Activated T-cell treated with anti-CD3 and anti-CD28 coated beads, Interleukin-2, amount 50 U/mL, for 4 hours (primary cell): ENCODE measurements at regions not wholly inside any gene's neighbourhood (a gene's known extent, or its start where the extent isn't known, plus 50 kb on each side); places are given as distances from the start of the nearest gene placed in this dataset.
A peak's percentile ranks its signal among the peaks of the same experiment; 100 is the strongest.

Experiments used
- ATAC-seq, 2 donors: fragments of 200-7000 bp; cut with Tn5 transposase; one replicate each; pipeline ENCODE4 v1.10.0; 2021
- DNase-seq: peaks from one replicate; pipeline ENCODE4 v3.0.0-alpha.2; 2020
- H3K27me3 Mint-ChIP-seq: one replicate; pipeline ENCODE4 v1.8.0; 2021; ENCODE audit warnings: low read depth, mixed read lengths
- H3K36me3 Mint-ChIP-seq: one replicate; pipeline ENCODE4 v1.8.0; 2022; ENCODE audit warnings: mixed read lengths; ENCODE audit not compliant: insufficient read depth
- H3K4me1 Mint-ChIP-seq: one replicate; pipeline ENCODE4 v1.8.0; 2021; ENCODE audit warnings: low read depth, mixed read lengths
- H3K4me3 Mint-ChIP-seq: one replicate; pipeline ENCODE4 v1.8.0; 2021; ENCODE audit warnings: mild to moderate bottlenecking, moderate library complexity, mixed read lengths
- H3K9me3 Mint-ChIP-seq: one replicate; pipeline ENCODE4 v1.8.0; 2021; ENCODE audit warnings: mixed read lengths

- DNase-seq = peak; percentile 61
- Mint-ChIP-seq H3K4me1 (peaks cover 69% of the 10 kb centered on the region), H3K36me3 (no peaks in the 10 kb centered on the region), H3K9me3 (no peaks in the 10 kb centered on the region), H3K4me3 (peak overlapping the region; percentile 58), H3K27me3 (no peaks in the 10 kb centered on the region)
- peak; percentile 91 to 93 for ATAC-seq
Observed at GRCh38 chr6:111973118-111973761, 80.7 kb upstream of the CCN6 start.

- Mint-ChIP-seq H3K27me3 (no peaks in the 10 kb centered on the region), H3K36me3 (no peaks in the 10 kb centered on the region), H3K4me1 (peaks cover 78% of the 10 kb centered on the region), H3K4me3 (peak overlapping the region; percentile 58), H3K9me3 (no peaks in the 10 kb centered on the region)
- no peak for ATAC-seq
- DNase-seq = no peak
Observed at GRCh38 chr6:111973927-111974639, 79.8 kb upstream of the CCN6 start.

GRCh38 chr6:111975466-111975865 is 78.4 kb upstream of the CCN6 start:
- DNase-seq (no peak), ATAC-seq (peak; percentile 27 to 40)
- Mint-ChIP-seq H3K36me3 (no peaks in the 10 kb centered on the region), H3K4me3 (no peak overlapping the region), H3K27me3 (no peaks in the 10 kb centered on the region), H3K9me3 (no peaks in the 10 kb centered on the region), H3K4me1 (peaks cover 90% of the 10 kb centered on the region)

- Mint-ChIP-seq H3K27me3 (no peaks in the 10 kb centered on the region), H3K4me1 (peaks cover 92% of the 10 kb centered on the region), H3K36me3 (no peaks in the 10 kb centered on the region), H3K9me3 (no peaks in the 10 kb centered on the region), H3K4me3 (no peak overlapping the region)
- ATAC-seq = no peak
- no peak for DNase-seq
Observed at GRCh38 chr6:111976139-111976538, 77.8 kb upstream of the CCN6 start.

GRCh38 chr6:111978532-111979149 is 75.3 kb upstream of the CCN6 start:
- H3K36me3 Mint-ChIP-seq = no peaks in the 10 kb centered on the region
- no peaks in the 10 kb centered on the region for H3K9me3 Mint-ChIP-seq
- no peak overlapping the region for H3K4me3 Mint-ChIP-seq
- H3K4me1 Mint-ChIP-seq = peaks cover 86% of the 10 kb centered on the region
- H3K27me3 Mint-ChIP-seq = no peaks in the 10 kb centered on the region
- DNase-seq (no peak), ATAC-seq (no peak)

GRCh38 chr6:111979633-111980032 is 74.3 kb upstream of the CCN6 start:
- DNase-seq (no peak), ATAC-seq (no peak)
- Mint-ChIP-seq H3K27me3 (no peaks in the 10 kb centered on the region), H3K36me3 (no peaks in the 10 kb centered on the region), H3K9me3 (no peaks in the 10 kb centered on the region), H3K4me3 (no peak overlapping the region), H3K4me1 (peaks cover 85% of the 10 kb centered on the region)

GRCh38 chr6:111980143-111980542 is 73.8 kb upstream of the CCN6 start:
- ATAC-seq (no peak), DNase-seq (no peak)
- peaks cover 84% of the 10 kb centered on the region for H3K4me1 Mint-ChIP-seq
- H3K4me3 Mint-ChIP-seq = no peak overlapping the region
- no peaks in the 10 kb centered on the region for H3K27me3 Mint-ChIP-seq
- H3K9me3 Mint-ChIP-seq = no peaks in the 10 kb centered on the region
- no peaks in the 10 kb centered on the region for H3K36me3 Mint-ChIP-seq

- no peak for ATAC-seq
- Mint-ChIP-seq H3K36me3 (no peaks in the 10 kb centered on the region), H3K9me3 (no peaks in the 10 kb centered on the region), H3K4me3 (no peak overlapping the region), H3K4me1 (peaks cover 83% of the 10 kb centered on the region), H3K27me3 (no peaks in the 10 kb centered on the region)
- no peak for DNase-seq
Observed at GRCh38 chr6:111980971-111981840, 72.7 kb upstream of the CCN6 start.

- Mint-ChIP-seq H3K27me3 (no peaks in the 10 kb centered on the region), H3K36me3 (no peaks in the 10 kb centered on the region), H3K4me1 (peaks cover 79% of the 10 kb centered on the region), H3K9me3 (no peaks in the 10 kb centered on the region), H3K4me3 (no peak overlapping the region)
- no peak for ATAC-seq
- DNase-seq = no peak
Observed at GRCh38 chr6:111982681-111983080, 71.2 kb upstream of the CCN6 start.

- no peak overlapping the region for H3K4me3 Mint-ChIP-seq
- no peaks in the 10 kb centered on the region for H3K36me3 Mint-ChIP-seq
- no peaks in the 10 kb centered on the region for H3K9me3 Mint-ChIP-seq
- ATAC-seq = no peak
- DNase-seq = no peak
- peaks cover 81% of the 10 kb centered on the region for H3K4me1 Mint-ChIP-seq
- no peaks in the 10 kb centered on the region for H3K27me3 Mint-ChIP-seq
Observed at GRCh38 chr6:111983193-111983592, 70.7 kb upstream of the CCN6 start.

GRCh38 chr6:111984081-111984480 is 69.8 kb upstream of the CCN6 start:
- DNase-seq (no peak), ATAC-seq (peak in 1 of 2 donors; percentile 75)
- Mint-ChIP-seq H3K36me3 (no peaks in the 10 kb centered on the region), H3K4me1 (peaks cover 81% of the 10 kb centered on the region), H3K4me3 (no peak overlapping the region), H3K9me3 (no peaks in the 10 kb centered on the region), H3K27me3 (no peaks in the 10 kb centered on the region)

- Mint-ChIP-seq H3K27me3 (no peaks in the 10 kb centered on the region), H3K4me3 (peak overlapping the region; percentile 11), H3K9me3 (no peaks in the 10 kb centered on the region), H3K36me3 (no peaks in the 10 kb centered on the region), H3K4me1 (peaks cover 81% of the 10 kb centered on the region)
- DNase-seq (no peak), ATAC-seq (no peak)
Observed at GRCh38 chr6:111984516-111985201, 69.2 kb upstream of the CCN6 start.

- DNase-seq = peak; percentile 47
- Mint-ChIP-seq H3K36me3 (no peaks in the 10 kb centered on the region), H3K4me3 (peak overlapping the region; percentile 11), H3K9me3 (no peaks in the 10 kb centered on the region), H3K27me3 (no peaks in the 10 kb centered on the region), H3K4me1 (peaks cover 82% of the 10 kb centered on the region)
- peak; percentile 83 to 88 for ATAC-seq
Observed at GRCh38 chr6:111985202-111985731, 68.6 kb upstream of the CCN6 start.
